A549 (cell line): ENCODE measurements at regions not wholly inside any gene's neighbourhood (a gene's known extent, or its start where the extent isn't known, plus 50 kb on each side); places are given as distances from the start of the nearest gene placed in this dataset.

ENCODE experiments used
- ATAC-seq, 2 experiments: fragments of 200-7000 bp in 1 of 2; fragments of >200 bp in 1 of 2; cut with Nextera tagmentation in 1 of 2; cut with Tn5 transposase in 1 of 2; 3 replicates each; pipeline versions ENCODE4 v1.8.0 to v1.9.1; 2018 to 2020; ENCODE audit warnings: mild to moderate bottlenecking in 1 of 2, moderate library complexity in 1 of 2
- CTCF ChIA-PET: fragments of 300-600 bp; sonication (Branson Sonifier 250); formaldehyde crosslinking; extraction: SDS; loops from one replicate; lab custom pipeline; 2021; ENCODE audit warnings: antibody characterized with exemption, inconsistent platforms; lab: Yijun Ruan, JAX
- POLR2A ChIA-PET: fragments of 350-600 bp; formaldehyde crosslinking; extraction: SDS; loops from one replicate; lab custom pipeline; 2021; ENCODE audit warnings: antibody characterized with exemption, inconsistent platforms; lab: Yijun Ruan, JAX
- DNase-seq, 2 experiments: peaks; one replicate each; pipeline versions ENCODE4 v3.0.0 to v3.0.0-alpha.2; 2011 to 2016; ENCODE audit warnings: low read depth in 1 of 2, low spot score in 1 of 2
- FAIRE-seq: peaks from 2 replicates; lab custom pipeline; 2011; peaks lifted over from hg19 to GRCh38; lab: Jason Lieb, UNC
- H3K27ac ChIP-seq, 2 experiments: fragments of >200 bp; sonication (Bioruptor Twin); formaldehyde crosslinking; 3 replicates each; pipeline ENCODE4 v1.5.1; 2016 to 2017
- H3K4me1 ChIP-seq: fragments of >200 bp; sonication (Bioruptor Twin); formaldehyde crosslinking; 3 replicates; pipeline ENCODE4 v1.6.1; 2016
- H3K4me2 ChIP-seq: fragments of >200 bp; sonication (Bioruptor Twin); formaldehyde crosslinking; 3 replicates; pipeline ENCODE4 v1.6.1; 2016
- H3K4me3 ChIP-seq: fragments of >200 bp; sonication (Bioruptor Twin); formaldehyde crosslinking; 3 replicates; pipeline ENCODE4 v1.5.1; 2016
- H3K9me3 ChIP-seq: fragments of >200 bp; sonication (Bioruptor Twin); formaldehyde crosslinking; 3 replicates; pipeline ENCODE4 v1.6.1; 2016
- ATOH8 ChIP-seq: fragments of 250-450 bp; sonication (Bioruptor Pico); IDR thresholded peaks from 2 replicates; pipeline ENCODE4 v1.5.0; 2020; ENCODE audit warnings: low read depth, mild to moderate bottlenecking, moderate library complexity
- BCL3 ChIP-seq: fragments of >200 bp; sonication (Bioruptor Twin); formaldehyde crosslinking; IDR thresholded peaks from 3 replicates; pipeline ENCODE4 v1.6.1; 2016
- BHLHE40 ChIP-seq: IDR thresholded peaks from 2 replicates; pipeline ENCODE4 v1.6.1; 2012; ENCODE audit warnings: low read depth, low read length, inconsistent platforms
- EP300 ChIP-seq, 2 experiments: fragments of >200 bp; sonication (Bioruptor Twin); formaldehyde crosslinking; IDR thresholded peaks; 2 replicates in 1 of 2; 3 replicates in 1 of 2; pipeline ENCODE4 v1.6.1; 2016 to 2017
- FOXS1 ChIP-seq: fragments of 250-450 bp; sonication (Bioruptor Pico); IDR thresholded peaks from 2 replicates; pipeline ENCODE4 v1.5.0; 2020; ENCODE audit warnings: mild to moderate bottlenecking, moderate library complexity
- HOXB5 ChIP-seq: fragments of 250-450 bp; sonication (Bioruptor Pico); IDR thresholded peaks from 2 replicates; pipeline ENCODE4 v1.5.0; 2020; ENCODE audit warnings: mild to moderate bottlenecking, moderate library complexity
- JUNB ChIP-seq: fragments of >200 bp; sonication (Bioruptor Twin); formaldehyde crosslinking; IDR thresholded peaks from 2 replicates; pipeline ENCODE4 v1.6.1; 2016
- KDM1A ChIP-seq: fragments of 200-600 bp; sonication (generic); IDR thresholded peaks from 2 replicates; pipeline ENCODE4 v1.6.1; 2016; ENCODE audit warnings: low read depth, mild to moderate bottlenecking
- KDM5A ChIP-seq: fragments of 200-600 bp; sonication (generic); IDR thresholded peaks from 2 replicates; pipeline ENCODE4 v1.6.1; 2016; ENCODE audit warnings: antibody characterized with exemption, mild to moderate bottlenecking
- MAZ ChIP-seq: fragments of 150-350 bp; IDR thresholded peaks from 2 replicates; pipeline ENCODE4 v1.6.1; 2014; ENCODE audit warnings: antibody characterized with exemption, low read depth, low read length, borderline replicate concordance
- NPAS2 ChIP-seq: fragments of 250-450 bp; sonication (Bioruptor Pico); IDR thresholded peaks from 2 replicates; pipeline ENCODE4 v1.8.0; 2022; ENCODE audit warnings: mild to moderate bottlenecking, moderate library complexity, borderline replicate concordance
- PBX3 ChIP-seq: IDR thresholded peaks from 2 replicates; pipeline ENCODE4 v1.6.1; 2012
- PHF8 ChIP-seq: fragments of 200-600 bp; sonication (generic); IDR thresholded peaks from 2 replicates; pipeline ENCODE4 v1.6.1; 2016; ENCODE audit warnings: low read depth, mild to moderate bottlenecking, antibody characterized with exemption, moderate library complexity, borderline replicate concordance
- POLR2AphosphoS2 ChIP-seq: conservative IDR thresholded peaks from 2 replicates; pipeline ENCODE4 v1.6.1; 2012; ENCODE audit warnings: low read length, improper control_type of control experiment, inconsistent platforms
- SMC3 ChIP-seq: fragments of >200 bp; sonication (Bioruptor Twin); formaldehyde crosslinking; IDR thresholded peaks from 3 replicates; pipeline ENCODE4 v1.6.1; 2018; ENCODE audit warnings: inconsistent platforms
- TFCP2L1 ChIP-seq: fragments of 250-450 bp; sonication (Bioruptor Pico); IDR thresholded peaks from 2 replicates; pipeline ENCODE4 v1.5.0; 2021; ENCODE audit warnings: mild to moderate bottlenecking
- TP53 ChIP-seq: fragments of 250-450 bp; sonication (Bioruptor Pico); IDR thresholded peaks from 2 replicates; pipeline ENCODE4 v1.5.0; 2021; ENCODE audit warnings: mild to moderate bottlenecking, moderate library complexity
- ZFP36 ChIP-seq: fragments of 450-650 bp; IDR thresholded peaks from 2 replicates; pipeline ENCODE4 v1.6.1; 2014; ENCODE audit warnings: borderline replicate concordance; ENCODE audit not compliant: partially characterized antibody
- ZSCAN20 ChIP-seq: fragments of 250-450 bp; sonication (Bioruptor Pico); IDR thresholded peaks from 2 replicates; pipeline ENCODE4 v1.8.0; 2022; ENCODE audit warnings: mild to moderate bottlenecking, moderate library complexity
- WGBS: methylation state at CpG from one replicate; pipeline ENCODE4 v1.1.6; 2017; ENCODE audit errors: missing lambda C conversion rate; 5-methylcytosine and 5-hydroxymethylcytosine counted together
- TF ChIP-seq, protein P1 (sequence below): IDR thresholded peaks from 2 replicates; pipeline ENCODE4 v1.6.1; 2012
- TF ChIP-seq, protein P2 (sequence below): fragments of 200-600 bp; sonication (generic); IDR thresholded peaks from 2 replicates; pipeline ENCODE4 v1.6.1; 2016; ENCODE audit warnings: antibody characterized with exemption, mild to moderate bottlenecking, moderate library complexity
- TF ChIP-seq, protein P3 (sequence below): fragments of 250-450 bp; sonication (Bioruptor Pico); IDR thresholded peaks from 2 replicates; pipeline ENCODE4 v1.5.0; 2021; ENCODE audit warnings: mild to moderate bottlenecking, moderate library complexity, borderline replicate concordance

DNA sequence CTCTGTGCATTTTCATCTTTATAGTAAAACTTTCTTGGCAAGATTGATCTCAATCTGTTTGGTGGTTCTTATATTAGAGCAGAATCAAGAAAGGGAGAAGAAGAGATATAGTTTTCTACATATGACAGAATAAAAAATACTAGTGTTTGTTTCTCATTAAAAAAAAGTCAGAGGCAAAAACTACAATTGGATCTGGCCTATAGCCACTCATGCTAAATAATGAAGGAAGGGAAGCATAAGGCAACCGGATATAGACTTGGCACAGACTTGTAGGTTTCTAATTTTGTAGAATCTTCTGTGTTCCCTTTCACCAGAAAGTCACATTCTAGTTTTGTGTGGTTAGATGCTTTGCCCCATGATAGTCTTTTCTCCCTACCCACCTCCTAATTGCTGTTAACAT lies 306.2 kb downstream of the PIK3R1 start (continued):
- TF ChIP-seq BCL3 (no peak), BHLHE40 (no peak), TFCP2L1 (no peak), ATOH8 (CRISPR knock-in tag) (no peak), PHF8 (no peak), TP53 (CRISPR knock-in tag) (no peak)
- TF ChIP-seq, protein P1, sequence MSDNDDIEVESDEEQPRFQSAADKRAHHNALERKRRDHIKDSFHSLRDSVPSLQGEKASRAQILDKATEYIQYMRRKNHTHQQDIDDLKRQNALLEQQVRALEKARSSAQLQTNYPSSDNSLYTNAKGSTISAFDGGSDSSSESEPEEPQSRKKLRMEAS, result no peak

GRCh38 chr5:68522863-68523262 lies 307.3 kb downstream of the PIK3R1 start:
- ChIA-PET CTCF (interaction anchor here (0.8 kb wide), 1 partner anchor 17 kb away, joined by 3 read pairs; no protein-coding TSS in a partner anchor), POLR2A (no interaction called here)
- ATAC-seq, result no peak
- Histone ChIP-seq H3K27ac (no peak overlapping the region), H3K4me3 (no peak overlapping the region), H3K4me2 (no peak overlapping the region), H3K9me3 (peaks cover 10% of the 10 kb centered on the region), H3K4me1 (no peaks in the 10 kb centered on the region)
- no peak for DNase-seq
- WGBS, result 77% methylated on average over 4 of the region's 4 CpGs
- FAIRE-seq, result no peak
- no peak for TF ChIP-seq KDM1A
- no peak for TF ChIP-seq KDM5A

DNA sequence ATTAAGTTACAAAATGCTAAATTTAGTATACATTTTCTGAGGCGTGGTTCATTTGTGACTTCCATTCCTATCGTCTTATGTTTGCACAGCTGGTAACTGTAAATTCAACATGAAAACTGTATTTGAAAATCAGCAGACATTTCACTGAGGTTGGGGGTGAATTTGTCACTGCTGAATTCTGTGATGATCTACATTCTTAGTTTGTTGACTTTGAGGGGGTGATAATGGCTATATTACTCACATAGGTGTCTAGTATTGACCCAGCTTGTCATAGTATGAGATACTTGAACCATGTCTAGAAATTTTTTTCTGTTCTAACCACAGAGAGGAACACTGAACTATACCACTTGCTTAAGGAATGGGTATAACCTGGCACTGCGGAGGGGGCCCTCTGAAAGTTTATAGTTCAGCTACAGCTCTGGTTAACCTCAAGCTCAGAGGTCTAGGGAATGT lies 313.3 kb downstream of the PIK3R1 start:
- H3K27ac ChIP-seq, result no peak overlapping the region
- POLR2A ChIA-PET, result interaction anchor here (0.6 kb wide), 1 partner anchor 257 kb away, joined by 3 read pairs; no protein-coding TSS in a partner anchor
- H3K4me3 ChIP-seq, result no peak overlapping the region
- DNase-seq (no peak), ATAC-seq (no peak), FAIRE-seq (no peak)
- CTCF ChIA-PET, result no interaction called here
- TF ChIP-seq KDM1A (no peak), SMC3 (no peak), HOXB5 (no peak), JUNB (no peak), FOXS1 (CRISPR knock-in tag) (no peak), PBX3 (no peak), POLR2AphosphoS2 (no peak), ZSCAN20 (CRISPR knock-in tag) (no peak), TFCP2L1 (no peak), NPAS2 (CRISPR knock-in tag) (no peak), EP300 (IDR thresholded peaks at IDR 0.05) (no peak), MAZ (no peak), ZFP36 (no peak)
- TF ChIP-seq, protein P1, result no peak
- TF ChIP-seq, protein P2, sequence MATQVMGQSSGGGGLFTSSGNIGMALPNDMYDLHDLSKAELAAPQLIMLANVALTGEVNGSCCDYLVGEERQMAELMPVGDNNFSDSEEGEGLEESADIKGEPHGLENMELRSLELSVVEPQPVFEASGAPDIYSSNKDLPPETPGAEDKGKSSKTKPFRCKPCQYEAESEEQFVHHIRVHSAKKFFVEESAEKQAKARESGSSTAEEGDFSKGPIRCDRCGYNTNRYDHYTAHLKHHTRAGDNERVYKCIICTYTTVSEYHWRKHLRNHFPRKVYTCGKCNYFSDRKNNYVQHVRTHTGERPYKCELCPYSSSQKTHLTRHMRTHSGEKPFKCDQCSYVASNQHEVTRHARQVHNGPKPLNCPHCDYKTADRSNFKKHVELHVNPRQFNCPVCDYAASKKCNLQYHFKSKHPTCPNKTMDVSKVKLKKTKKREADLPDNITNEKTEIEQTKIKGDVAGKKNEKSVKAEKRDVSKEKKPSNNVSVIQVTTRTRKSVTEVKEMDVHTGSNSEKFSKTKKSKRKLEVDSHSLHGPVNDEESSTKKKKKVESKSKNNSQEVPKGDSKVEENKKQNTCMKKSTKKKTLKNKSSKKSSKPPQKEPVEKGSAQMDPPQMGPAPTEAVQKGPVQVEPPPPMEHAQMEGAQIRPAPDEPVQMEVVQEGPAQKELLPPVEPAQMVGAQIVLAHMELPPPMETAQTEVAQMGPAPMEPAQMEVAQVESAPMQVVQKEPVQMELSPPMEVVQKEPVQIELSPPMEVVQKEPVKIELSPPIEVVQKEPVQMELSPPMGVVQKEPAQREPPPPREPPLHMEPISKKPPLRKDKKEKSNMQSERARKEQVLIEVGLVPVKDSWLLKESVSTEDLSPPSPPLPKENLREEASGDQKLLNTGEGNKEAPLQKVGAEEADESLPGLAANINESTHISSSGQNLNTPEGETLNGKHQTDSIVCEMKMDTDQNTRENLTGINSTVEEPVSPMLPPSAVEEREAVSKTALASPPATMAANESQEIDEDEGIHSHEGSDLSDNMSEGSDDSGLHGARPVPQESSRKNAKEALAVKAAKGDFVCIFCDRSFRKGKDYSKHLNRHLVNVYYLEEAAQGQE, result no peak
- TF ChIP-seq, protein P3, sequence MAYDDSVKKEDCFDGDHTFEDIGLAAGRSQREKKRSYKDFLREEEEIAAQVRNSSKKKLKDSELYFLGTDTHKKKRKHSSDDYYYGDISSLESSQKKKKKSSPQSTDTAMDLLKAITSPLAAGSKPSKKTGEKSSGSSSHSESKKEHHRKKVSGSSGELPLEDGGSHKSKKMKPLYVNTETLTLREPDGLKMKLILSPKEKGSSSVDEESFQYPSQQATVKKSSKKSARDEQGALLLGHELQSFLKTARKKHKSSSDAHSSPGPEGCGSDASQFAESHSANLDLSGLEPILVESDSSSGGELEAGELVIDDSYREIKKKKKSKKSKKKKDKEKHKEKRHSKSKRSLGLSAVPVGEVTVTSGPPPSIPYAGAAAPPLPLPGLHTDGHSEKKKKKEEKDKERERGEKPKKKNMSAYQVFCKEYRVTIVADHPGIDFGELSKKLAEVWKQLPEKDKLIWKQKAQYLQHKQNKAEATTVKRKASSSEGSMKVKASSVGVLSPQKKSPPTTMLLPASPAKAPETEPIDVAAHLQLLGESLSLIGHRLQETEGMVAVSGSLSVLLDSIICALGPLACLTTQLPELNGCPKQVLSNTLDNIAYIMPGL (CRISPR knock-in tag), result no peak
- WGBS, result 51% methylated on average over 3 of the region's 3 CpGs
- H3K4me2 ChIP-seq, result no peak overlapping the region
- H3K4me1 ChIP-seq, result no peaks in the 10 kb centered on the region
- peaks cover 15% of the 10 kb centered on the region for H3K9me3 ChIP-seq
